ENCODE measurements at regions not wholly inside any gene's neighbourhood (a gene's known extent, or its start where the extent isn't known, plus 50 kb on each side); places are given as distances from the start of the nearest gene placed in this dataset.

GRCh38 chr1:83765125-83765524 is 233.8 kb downstream of the TTLL7 start:
- ChIA-PET CTCF (no interaction called here), POLR2A (ENCODE audit: unreplicated experiment) (no interaction called here)
- WGBS, 2 experiments (ENCODE audit: extremely low coverage in 2 of 2, insufficient read length in 1 of 2): no CpG with 5 or more reads among the region's 3 CpGs
- Histone ChIP-seq H3K56ac (ENCODE audit: extremely low read depth, insufficient read depth, low read length) (no peak overlapping the region), H3K4me2 (ENCODE audit: low read depth, low read length) (no peak overlapping the region), H3K18ac (ENCODE audit: low read depth, low read length) (no peak overlapping the region), H3K4me3 (ENCODE audit: insufficient read depth, low read depth, low read length) (no peak overlapping the region), H2AK9ac (replicated peaks; ENCODE audit: low read depth, low read length, poor library complexity) (no peak overlapping the region), H3K4me1 (ENCODE audit: control insufficient read depth, insufficient read depth, low read length) (no peaks in the 10 kb centered on the region), H2AK5ac (ENCODE audit: low read depth, low read length) (no peak overlapping the region), H3K14ac (replicated peaks; ENCODE audit: low read depth, low read length) (no peak overlapping the region), H3K27me3 (ENCODE audit: control insufficient read depth, insufficient read depth, low read length) (0 out of 2 replicates have a peak, but pooled peaks cover 1% of the 10 kb centered on the region), H4K20me1 (ENCODE audit: insufficient read depth, low read length) (no peaks in the 10 kb centered on the region), H2BK15ac (ENCODE audit: low read depth, low read length) (no peak overlapping the region), H3K9me3 (ENCODE audit: control insufficient read depth, insufficient read depth, low read length) (no peaks in the 10 kb centered on the region), H2AFZ (replicated peaks; ENCODE audit: low read length, poor library complexity) (no peak overlapping the region), H3K9ac (ENCODE audit: low read depth, low read length) (no peak overlapping the region), H2BK20ac (ENCODE audit: low read depth, low read length) (no peak overlapping the region), H4K5ac (ENCODE audit: low read depth, low read length) (no peak overlapping the region), H3K79me1 (ENCODE audit: low read depth in 1 of 2, low read length in 2 of 2) (no peaks in the 10 kb centered on the region), H4K91ac (ENCODE audit: insufficient read depth, low read depth, low read length) (no peak overlapping the region), H4K8ac (ENCODE audit: low read depth in 2 of 2, low read length in 2 of 2) (no peak overlapping the region), H3K36me3 (ENCODE audit: control insufficient read depth, insufficient read depth, low read length) (no peaks in the 10 kb centered on the region), H2BK5ac (ENCODE audit: low read depth, low read length, poor library complexity, severe bottlenecking) (no peak overlapping the region), H3K27ac (ENCODE audit: insufficient read depth, low read length) (no peak overlapping the region), H3K9me1 (ENCODE audit: insufficient read depth, low read length) (no peaks in the 10 kb centered on the region), H3K23ac (ENCODE audit: low read depth, low read length) (no peak overlapping the region), H2BK120ac (ENCODE audit: low read depth, low read length) (no peak overlapping the region), H3K4ac (ENCODE audit: low read depth, low read length) (no peak overlapping the region)
- BruUV-seq (replicated peaks): no TSS peak
- intact Hi-C loops (cut with micrococcal nuclease): no loop called here
- in situ Hi-C loops (cut with MboI; ENCODE audit: low sequenced_read_pairs): no loop called here
- TF ChIP-seq BHLHE40 (IDR thresholded peaks at IDR 0.05; ENCODE audit: low read depth, low read length) (no peak), MXI1 (IDR thresholded peaks at IDR 0.05; ENCODE audit: borderline replicate concordance, low read depth, low read length) (no peak), NFE2L2 (IDR thresholded peaks at IDR 0.05; ENCODE audit: low read depth, low read length) (no peak), FOS (IDR thresholded peaks at IDR 0.05; ENCODE audit: low read depth, low read length) (no peak), CEBPB (IDR thresholded peaks at IDR 0.05; ENCODE audit: low read depth, low read length) (no peak), CHD1 (IDR thresholded peaks at IDR 0.05; ENCODE audit: low read depth, low read length) (no peak), SMC3 (IDR thresholded peaks at IDR 0.05; ENCODE audit: low read depth, low read length) (no peak), RAD21 (IDR thresholded peaks at IDR 0.05; ENCODE audit: low read length) (no peak)
- ATAC-seq (ENCODE audit: low read depth): no peak
- dilution Hi-C loops (cut with HindIII; ENCODE audit: low sequenced_read_pairs, unreplicated experiment): no loop called here
- DNase-seq: no peak
